ENCODE measurements at regions not wholly inside any gene's neighbourhood (a gene's known extent, or its start where the extent isn't known, plus 50 kb on each side); places are given as distances from the start of the nearest gene placed in this dataset.

DNA sequence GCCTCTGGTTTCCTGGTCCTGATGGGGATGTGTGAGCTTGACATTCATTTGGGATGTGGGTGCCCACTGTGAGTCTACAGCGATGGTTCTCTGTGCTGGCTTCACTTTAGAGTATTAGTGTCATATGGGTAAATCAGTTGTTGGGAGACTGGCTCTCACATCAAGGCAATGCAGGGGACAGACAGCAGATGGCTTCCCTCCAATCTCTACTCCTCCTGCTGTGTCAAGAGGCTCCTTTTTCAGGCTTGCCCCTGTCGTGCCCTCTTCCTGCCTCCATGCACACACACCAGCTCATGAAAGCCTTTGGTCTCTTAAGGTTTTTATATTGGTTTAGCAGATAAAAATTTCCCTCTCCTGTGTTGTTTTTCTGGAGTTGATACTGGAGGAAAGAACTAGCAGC is 315.6 kb downstream of the RDH14 start:
- DNase-seq: no peak

DNA sequence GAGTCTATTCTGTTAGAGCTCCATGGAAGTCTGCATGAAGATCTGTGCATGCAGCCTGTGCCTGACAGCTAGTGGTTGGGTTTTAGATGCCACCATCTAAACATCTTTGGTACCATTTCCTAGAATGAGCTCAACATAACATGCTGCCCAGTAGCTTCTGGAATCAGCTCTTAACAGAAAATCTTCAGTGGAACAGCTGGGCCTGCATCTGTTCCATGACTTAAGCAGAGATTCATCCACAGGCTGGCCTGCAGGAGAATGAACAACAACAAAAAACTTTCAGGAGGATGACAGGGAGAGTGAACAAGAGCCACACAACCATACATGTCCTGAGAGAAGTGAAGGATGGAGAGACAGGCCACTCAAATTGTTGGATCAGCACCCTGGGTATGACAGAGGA is 316.6 kb downstream of the RDH14 start:
- DNase-seq: no peak

DNA sequence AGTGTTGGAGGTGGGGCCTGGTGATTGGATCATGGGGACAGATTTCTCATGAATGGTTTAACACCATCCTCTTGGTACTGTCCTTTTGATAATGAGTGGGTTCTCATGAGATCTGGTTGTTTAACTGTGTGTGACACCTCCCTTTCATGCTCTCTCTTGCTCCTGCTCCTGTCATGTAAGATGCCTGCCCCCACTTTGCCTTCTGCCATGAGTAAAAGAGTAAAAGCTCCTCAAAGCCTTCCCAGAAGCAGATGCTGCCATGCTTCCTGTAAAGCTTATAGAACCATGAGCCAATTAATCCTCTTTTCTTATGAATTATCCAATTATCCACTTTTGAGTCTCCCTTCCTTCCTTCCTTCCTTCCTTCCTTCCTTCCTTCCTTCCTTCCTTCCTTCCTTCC is 317.7 kb downstream of the RDH14 start:
- DNase-seq: no peak

DNA sequence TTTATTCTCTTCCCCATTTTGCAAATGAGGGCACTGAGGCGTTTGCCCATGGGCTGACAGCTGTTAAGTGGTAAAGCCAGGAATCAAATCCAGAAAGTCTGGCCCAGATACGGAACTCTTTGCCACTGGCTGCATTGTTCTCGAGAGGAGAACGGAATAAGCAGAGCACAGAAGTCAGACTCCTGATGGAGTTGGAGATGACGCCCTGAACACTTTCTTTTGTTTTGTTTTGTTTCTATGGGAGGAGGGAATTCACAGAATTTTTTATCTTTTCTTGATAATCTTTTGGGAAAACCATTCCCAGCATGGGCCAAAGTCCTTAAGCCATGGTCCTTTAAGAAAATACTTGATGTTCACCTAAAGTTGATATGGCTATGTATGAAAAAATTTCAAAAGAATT is 322.2 kb downstream of the RDH14 start:
- no peak for DNase-seq

DNA sequence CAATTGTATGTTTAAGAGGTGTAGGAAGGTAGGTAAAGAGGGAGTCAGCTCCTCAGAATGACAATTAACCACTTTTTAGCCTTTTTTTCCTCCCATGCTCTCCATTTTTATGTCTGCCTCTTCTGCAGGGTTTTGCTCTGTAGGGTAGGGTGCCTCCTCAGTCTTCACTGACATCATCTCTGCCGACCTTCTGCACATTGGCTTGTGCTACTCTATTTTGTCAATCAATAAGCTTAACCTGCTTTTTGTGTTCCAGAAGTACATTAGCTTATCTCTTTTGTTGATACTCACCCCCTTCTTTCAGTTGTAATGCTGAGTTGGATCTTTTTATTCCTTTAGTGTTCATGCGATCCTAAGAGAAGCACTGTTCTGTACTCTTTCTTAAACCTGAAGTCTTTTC is 323.2 kb downstream of the RDH14 start:
- DNase-seq: no peak

DNA sequence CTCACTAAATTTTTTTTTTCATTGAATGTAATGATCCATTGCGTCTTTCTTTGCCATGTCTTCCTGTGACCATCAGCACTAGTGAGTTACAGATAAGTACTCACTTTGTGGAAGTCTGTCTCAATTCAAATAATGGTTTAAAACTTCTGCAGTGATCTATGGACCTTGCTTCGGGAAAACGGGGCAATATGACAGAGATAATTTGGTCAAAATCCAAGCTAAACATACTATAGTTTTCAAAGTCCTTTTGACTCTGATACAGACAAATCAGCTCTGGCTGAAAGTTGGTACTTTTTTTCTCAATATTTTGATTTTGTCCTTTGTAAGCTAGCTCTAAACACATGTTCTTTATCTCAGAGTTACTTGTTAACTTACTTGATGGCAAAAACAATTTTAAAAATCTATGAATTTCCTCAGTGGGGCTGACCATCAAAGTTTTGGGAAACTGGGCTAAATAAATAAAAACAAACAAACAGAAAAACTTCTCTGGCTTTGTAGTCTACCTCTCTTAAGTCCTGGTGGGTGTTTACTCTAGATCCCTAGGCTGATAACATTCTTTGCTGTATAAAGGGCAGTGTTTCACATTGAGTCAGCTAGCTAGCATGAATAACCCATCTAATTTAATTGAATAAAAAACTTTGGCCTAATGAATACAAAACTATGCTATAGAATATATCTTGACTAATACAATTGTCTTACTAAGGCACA is 327.6 kb downstream of the RDH14 start:
- DNase-seq: no peak

DNA sequence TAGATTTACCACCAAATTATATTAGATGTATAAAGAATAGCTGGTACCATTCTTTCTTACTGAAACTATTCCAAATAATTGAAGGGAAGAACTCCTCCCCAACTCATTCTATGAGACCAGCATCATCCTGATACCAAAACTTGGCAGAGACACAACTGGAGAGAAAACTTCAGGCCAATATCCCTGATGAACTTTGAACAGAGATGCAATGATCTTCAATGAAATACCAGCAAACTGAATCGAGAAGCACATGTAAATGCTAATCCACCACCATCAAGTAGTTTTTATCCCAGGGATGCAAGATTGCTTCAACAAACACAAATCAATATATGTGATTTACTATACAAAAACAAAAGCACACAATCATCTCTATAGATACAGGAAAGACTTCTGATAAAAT is 329.8 kb downstream of the RDH14 start:
- DNase-seq: no peak

DNA sequence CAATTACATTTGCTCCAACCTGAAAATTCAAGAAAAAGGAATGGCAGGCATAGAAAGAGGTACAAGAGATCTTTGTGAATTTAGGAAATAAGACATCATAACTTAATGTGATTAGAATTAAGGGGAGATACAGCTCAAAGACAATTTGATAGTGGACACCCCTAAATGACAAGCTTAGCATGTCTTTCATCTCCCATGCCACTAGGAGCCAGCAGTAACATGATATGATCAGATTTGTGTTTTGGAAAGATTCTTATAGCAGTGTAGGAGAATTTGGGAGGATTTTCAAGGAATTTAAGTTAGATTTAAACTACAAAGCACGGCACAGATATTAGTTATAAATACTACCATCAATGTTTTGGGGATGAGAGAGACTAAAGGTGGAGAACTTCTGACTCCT is 340.8 kb downstream of the RDH14 start:
- DNase-seq: no peak

DNA sequence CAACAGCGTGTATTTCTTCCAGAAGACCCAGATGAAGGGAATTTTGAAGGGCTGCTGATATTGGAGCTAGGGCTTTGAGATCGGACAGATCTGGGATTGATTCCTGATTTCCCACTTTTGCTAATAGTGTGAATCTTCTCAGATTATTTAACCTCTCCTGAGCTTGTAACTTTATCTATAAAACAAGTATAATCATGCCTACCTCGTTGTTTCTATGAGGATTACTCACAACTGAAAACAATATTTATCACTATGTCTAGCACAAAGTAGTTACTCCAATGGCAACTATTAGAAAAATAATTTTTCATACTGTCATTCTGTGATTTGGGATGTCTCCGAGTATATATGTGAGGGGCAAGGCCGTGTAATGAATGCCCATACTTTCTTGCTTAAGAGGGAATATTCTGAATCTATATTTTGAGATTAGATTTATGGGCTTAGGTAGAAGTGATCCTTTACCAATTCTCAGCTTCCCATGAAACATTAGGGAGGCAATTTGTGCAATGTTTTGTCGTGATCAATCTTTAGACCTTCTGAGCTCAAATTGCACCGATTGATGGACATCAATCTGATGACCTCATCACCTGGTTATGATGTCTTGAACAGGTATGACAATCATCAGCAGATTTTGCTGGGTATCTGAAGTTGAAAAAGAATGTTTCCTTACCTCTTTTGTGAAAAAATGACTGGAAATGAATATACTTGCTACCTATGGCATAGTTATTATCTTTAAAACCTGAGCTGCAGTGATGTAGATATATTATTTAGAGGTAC is 339.9 kb downstream of the KCNS3 start:
- DNase-seq: no peak

DNA sequence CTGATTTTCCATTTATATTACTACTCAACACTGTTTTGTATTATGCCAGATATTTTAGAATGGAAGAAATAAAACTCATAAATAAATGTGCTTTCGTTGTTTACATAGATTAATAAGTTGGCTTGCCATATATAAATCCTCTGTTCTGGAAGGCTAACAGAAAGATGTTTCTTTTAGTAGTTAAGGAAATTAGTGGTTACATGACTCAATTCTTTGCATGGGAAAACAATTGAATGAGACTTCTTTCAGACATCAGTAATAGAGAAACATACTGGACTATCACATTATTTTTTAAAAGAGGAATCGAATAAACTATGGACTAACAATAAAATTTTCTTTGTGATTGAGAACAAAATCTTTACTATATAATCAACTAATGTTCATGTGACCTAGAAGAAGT is 336.5 kb downstream of the KCNS3 start:
- DNase-seq: no peak

DNA sequence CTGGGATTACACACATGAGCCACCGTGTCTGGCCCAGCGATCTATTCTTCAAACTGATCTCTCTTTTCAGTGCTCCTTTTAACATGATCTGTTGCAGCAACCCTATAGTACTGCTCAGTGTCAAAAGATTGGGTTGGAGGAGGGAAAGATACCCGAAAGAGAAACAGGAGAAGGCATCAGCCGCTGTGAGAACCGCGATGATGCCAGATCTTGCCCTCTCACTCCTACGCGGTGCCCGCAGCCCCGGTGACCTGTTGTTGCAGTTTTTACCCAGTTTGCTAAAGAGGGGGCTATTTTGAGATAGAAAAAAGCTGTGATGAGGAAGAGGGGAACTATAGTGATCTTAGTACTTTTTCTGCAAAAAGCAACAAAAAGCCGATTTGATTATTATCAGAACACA is 335.5 kb downstream of the KCNS3 start:
- DNase-seq: no peak

DNA sequence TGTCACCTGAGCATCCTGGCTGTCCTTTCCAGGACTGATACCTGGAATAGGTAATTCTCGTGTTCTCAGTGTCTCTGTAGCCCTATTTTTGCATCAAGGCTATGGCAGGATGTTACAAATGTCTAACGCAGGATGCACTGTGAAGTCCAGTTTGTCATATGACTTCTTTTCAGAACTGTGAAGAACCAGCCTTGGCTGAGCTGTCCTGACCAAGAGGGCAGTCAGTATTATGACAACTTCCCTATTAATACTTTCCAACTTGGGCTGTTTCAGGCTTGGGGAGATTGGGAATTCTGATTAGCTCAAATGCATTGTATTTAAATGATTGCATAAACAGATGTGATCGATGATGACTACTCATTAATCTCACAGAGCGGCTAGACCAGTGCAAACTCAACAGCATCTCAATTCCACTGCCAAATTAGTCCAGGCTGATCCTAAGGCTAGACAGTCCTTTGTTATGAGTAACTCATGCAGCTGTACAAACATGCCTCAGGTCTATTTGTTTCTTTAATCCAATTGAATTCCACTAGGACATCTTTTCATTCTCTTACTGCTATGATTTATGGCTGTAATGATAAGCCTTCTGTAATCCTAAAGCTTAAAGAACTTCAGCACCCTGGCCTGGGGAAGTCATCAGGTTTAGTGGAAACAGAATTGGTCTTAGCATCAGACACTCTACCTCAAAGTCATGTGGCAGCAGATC is 331.6 kb downstream of the KCNS3 start:
- DNase-seq: no peak

DNA sequence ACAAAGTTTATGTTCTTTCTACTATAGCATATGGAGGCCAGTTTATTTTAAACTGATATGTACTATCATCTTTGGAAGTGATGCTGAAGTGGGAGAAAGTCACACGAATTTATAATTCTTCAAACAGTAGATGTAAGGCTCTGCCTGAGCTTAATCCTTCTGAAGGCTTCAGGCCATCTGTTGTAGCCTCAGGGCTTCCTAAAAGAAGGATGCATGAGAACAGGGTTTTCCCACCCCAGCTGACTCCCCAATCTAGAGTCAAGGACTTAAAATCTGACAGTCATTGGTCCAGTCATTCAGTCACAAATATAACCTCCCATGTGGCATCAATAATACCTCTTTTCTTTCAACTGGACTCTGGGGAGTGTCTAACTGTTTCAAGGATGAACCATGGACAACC is 330.5 kb downstream of the KCNS3 start:
- no peak for DNase-seq

DNA sequence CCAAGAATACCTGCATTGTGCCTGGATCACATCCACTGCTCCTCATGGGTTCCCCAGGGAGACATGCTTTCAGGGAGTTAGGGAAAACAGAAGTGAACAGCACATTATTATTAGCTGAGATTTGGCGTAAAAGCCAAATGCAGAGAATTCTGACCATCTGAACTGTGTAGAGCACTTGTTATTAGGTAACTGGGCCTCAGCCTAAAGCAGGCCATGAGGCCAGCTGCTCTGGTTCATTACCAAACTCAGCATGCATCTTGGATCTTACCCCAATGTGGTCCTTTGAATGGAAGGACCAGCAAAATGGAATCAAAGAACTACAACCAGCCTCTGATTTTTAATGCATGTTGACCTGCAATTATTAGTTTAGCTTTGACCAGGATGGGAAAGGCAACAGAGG is 322.3 kb downstream of the KCNS3 start:
- no peak for DNase-seq

DNA sequence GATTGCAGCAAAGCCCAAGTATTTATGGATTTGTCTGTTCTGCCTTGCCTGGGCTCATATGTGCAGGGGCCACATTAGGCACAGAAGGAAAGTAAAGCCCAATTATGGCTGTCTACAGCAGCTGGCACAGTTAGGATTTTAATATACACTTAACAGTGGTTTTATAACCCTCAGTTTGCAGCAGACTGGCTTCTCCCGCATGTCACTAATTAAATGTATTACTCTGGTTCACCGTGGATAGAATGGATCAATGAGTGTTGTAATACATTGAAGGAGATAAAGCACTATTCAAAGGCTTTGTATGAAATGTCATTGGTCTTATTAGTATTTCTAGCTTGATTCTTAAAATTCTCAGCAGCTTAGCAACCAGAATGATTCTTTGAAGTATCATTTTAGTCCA is 320.2 kb downstream of the KCNS3 start:
- DNase-seq: no peak

DNA sequence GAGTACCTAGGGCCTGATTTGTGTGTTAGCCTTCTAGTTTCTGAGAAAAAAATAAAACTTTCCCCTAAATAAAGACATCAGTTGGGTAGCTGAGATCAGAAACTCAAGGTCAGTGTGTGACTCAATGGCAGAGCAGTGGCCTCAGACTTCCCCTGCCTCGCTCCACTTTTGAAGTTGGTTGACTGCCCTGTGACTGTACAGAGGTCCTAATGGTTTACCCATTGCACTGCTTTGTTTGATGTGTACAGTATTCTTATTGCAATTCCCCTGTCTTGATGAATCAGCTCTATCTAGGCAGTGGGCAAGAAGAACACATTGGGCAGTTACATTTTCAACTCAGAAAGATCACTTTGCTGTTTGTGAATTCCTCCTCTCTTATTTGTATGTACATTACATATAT is 315.7 kb downstream of the KCNS3 start:
- no peak for DNase-seq

DNA sequence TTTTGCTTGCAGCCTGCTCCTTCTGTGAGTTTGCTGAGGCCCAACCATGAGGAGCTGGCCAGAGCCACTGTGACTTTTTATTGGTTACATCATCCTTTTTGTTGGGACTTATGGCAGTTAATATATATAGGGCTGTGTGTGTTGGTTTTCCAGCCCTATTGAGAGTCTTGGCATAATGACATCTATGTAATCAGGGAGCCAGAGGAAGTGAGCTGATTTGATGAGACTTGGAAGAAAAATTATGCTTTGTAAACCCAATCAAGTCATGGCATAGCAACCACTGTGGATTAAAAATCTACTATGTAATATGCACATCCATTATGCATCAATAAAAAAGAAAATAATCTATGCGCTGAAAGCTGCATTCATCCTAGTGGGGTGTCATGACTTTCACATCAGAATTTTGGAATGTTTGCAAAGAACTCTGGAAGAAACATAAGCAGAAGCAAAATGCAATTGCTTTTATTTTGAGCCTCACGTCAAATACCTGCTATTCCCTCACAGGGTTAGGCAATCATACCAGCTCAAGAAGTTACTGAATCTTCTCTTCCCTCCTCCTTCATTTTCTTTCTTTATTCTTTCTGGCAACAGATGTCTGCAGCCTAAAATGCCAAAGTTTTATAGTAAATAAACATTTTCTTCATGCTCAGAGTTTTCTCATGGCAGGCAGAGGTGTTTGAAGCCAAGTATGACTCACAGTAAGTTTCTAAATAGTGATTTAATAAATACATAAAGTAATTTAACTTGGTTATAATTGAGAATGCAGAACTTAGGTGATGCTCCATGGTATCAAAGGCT is 308.5 kb downstream of the KCNS3 start:
- no peak for DNase-seq

DNA sequence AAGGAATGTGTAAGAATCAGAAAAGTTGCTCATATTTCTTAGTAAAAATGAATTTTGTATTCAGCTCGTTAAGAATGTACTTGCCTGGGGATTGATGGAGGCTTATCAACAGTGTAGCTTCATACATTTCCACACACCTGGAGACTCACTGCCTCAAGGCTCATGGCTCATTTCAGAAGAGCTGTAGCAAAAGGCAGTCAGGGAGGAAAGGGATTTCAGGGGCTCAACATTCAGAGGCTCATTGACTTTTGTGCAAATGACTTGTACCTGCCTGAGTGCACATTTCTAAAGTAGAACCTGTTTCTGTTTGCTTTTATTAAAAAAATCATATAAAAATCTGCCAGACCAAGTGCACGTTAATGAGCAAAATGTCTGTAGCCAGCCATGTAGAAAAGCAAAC is 304.4 kb downstream of the KCNS3 start:
- no peak for DNase-seq

DNA sequence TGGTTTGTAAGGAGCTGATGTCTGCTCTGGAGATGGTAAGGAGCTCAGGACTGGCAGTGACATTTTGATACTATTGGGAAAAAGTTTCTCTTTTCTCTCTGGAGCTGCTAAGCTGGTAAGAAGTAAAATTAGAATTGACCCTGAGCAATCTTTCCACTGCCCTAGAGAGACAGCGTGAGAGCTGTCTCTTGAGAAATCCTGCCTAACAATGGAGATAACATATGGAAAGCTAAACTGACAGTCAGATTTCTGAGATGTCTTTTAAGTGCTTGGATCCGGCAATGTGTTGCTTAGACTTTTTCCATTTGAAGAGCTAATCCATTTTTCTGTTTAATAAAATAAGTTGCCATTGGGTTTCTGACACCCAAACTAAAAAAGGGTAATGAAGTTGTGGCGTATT is 302.4 kb downstream of the KCNS3 start:
- no peak for DNase-seq

DNA sequence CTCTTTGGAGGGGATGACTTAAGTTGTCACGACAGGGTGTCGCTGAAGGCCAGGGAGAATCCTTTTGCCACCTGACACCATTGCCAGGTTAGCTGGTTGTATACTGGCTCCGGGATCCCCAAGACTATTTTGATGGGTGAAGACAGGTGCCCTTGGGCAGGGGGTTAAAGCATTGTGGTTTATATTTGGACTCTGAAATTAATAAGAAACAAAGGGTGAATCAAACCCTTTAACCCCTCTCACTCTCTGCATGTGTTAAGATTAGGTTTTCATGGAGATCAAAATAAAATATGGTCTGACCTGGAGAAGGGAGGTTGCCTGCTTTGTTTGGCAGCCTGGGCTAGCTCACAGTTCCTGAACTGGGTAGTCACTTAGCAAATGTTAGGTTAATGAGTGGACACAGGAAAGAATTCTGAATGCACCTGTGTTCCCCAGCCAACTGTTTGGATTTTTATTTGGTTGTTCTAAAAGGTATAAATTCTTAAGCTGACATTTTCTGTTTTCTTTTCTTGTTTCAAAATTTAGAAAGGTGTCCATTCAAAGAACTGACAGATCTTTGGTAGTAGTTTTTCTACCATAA is 301.7 kb downstream of the KCNS3 start:
- no peak for DNase-seq

DNA sequence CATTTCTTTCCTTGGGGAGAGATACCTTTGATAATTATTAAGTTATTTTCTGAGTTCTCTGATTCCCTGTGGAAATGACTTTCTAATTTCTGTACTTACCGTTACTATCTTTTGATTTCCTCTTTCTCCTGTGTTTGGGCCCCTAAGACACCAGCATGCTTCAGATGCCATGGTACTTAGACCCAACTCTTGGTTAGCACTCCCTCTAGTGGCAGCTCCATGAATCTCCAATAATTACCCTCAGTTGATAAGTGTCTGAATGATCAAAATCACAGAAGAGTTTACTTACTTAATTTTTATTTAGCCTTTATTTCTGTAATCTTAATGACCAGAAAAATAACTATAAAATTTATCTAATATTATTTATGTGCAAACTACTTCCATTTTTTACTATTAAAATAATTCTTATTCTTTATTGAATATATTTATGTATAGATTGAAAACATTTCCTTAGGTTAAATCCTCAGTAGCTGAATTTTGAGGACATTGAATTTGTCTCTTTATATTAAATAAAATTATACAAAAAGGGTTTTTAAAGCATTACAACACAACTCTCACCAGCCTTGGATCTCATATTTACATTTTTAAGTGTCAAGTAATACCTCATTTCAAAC is 300.4 kb downstream of the KCNS3 start:
- peak; percentile 48 to 76 (median 61) for DNase-seq

DNA sequence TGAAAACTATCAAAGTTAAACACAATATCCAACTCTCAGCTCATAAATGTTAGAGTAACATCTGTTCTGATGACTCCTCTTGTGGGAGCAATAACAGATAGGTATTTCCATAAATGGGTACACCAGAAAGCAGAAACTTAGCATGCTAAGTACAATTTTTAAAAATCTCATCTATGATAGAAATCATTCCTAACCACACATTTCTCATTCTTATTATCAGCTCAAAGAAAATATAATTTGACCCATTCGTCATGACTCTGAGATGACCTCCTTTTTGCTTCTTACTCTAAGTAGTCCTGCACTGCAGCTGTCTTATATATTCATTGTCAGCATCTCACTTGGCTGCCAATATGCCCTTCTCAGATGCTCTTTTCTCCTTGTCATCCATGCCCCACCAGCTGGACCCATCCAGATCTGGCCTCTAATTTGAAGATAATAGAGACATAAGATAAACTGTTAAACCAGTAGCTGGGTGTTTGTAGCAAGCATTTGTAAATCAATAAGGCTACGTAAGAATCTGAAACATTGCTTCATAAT is 298.3 kb downstream of the KCNS3 start:
- DNase-seq: no peak

Measured in suppressor macrophage (primary cell).